ENCODE measurements at regions not wholly inside any gene's neighbourhood (a gene's known extent, or its start where the extent isn't known, plus 50 kb on each side); places are given as distances from the start of the nearest gene placed in this dataset.
"Not testable (repeated sequence)": the region's sequence is repeated elsewhere in the genome, so short reads cannot be mapped to it uniquely, and the experiment has no call there.

DNA sequence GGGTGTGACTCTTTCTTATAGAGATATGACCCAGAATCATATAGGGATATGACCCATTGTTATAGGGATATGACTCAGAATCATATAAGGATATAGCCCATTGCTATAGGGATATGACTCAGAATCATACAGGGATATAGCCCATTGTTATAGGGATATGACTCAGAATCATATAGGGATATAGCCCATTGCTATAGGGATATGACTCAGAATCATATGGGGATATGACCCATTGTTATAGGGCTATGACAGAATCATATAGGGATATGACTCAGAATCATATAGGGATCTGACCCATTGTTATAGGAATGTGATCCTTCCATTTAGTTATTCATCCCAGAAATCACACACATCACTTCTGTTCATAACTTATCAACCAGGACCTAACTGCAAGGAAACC is 312.2 kb upstream of the ADARB2 start:
- no peak for DNase-seq

DNA sequence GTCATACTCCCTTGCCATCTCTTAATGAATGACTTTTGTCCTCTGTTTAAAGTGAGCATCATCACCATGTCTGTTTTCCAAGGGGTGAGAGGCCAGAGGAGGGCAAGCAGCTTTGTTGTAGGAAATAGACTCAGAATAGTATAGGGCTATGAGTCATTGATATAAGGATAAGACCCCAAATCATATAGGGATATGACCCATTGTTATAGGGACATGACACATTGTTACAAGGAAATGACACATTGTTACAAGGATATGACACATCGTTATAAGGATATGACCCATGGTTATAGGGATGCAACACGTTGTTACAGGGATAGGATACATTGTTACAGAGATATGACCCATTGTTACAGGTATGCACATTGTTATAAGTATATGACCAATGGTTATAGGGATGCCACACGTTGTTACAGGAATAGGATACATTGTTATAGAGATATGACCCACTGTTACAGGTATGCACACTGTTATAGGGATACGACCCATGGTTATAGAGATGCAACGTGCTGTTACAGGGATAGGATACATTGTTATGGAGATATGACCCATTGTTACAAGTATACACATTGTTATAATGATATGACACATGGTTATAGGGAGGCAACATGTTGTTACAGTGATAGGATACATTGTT is 311.1 kb upstream of the ADARB2 start:
- DNase-seq: no peak

DNA sequence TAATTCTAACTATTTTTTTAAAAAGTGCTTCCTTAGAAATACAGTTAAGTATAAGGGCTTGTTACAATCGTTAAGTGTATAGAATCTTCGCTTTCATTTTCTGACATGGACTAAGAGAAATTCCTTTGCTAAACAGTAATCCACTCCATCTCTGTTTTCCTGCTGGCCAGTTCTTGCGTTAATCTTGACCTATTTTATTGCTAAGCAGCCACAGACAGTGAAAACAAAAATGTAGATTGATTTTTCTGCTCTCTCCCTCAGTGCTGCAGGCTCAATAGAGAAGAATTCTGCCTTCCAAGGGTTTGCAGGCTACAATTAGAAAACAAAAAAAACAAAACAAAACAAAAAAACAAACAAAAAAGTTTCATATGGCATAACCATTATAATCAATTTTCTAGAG is 310.4 kb upstream of the ADARB2 start:
- DNase-seq: no peak

GRCh38 chr10:2043379-2043778 is 306.1 kb upstream of the ADARB2 start:
- DNase-seq: no peak

- DNase-seq: no peak
Measured at GRCh38 chr10:2038036-2038435, 300.7 kb upstream of the ADARB2 start.

DNA sequence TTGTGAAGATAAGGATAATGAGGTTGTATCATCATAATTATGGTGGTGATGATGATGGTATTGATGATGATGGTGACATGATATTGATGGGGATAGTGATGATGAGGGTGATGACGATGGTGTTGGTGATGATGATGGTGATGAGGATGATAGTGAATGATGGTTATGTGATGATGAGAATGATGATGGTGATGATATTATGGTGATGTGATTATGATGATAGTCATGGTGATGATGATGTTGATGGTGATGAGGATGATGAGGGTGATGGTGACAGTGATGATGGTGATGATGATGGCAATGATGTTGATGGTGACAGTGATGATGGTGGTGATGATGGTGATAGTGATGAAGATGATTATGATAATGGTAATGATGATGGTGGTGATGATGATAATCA is 299.9 kb upstream of the ADARB2 start:
- DNase-seq: no peak

- DNase-seq: no peak
Measured at GRCh38 chr10:2036209-2036608, 298.9 kb upstream of the ADARB2 start.

DNA sequence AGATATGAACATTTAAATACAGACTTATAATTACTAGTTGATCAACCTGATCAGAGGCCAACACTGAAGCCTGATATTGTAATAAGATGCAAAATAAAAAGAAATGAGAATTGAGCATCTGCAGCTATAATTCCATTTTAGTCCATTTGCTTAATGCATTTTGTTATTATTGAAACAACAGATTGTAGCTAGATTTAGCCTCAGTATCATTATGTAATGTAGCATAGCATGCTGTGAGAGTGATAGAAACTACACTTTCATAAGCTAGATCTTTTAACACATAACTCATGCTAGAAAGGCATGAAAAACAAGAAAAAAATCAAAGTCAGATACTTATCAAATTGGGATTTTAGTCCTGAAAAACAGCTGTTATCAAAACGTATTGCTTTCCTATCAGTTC is 292.7 kb upstream of the ADARB2 start:
- DNase-seq: no peak

DNA sequence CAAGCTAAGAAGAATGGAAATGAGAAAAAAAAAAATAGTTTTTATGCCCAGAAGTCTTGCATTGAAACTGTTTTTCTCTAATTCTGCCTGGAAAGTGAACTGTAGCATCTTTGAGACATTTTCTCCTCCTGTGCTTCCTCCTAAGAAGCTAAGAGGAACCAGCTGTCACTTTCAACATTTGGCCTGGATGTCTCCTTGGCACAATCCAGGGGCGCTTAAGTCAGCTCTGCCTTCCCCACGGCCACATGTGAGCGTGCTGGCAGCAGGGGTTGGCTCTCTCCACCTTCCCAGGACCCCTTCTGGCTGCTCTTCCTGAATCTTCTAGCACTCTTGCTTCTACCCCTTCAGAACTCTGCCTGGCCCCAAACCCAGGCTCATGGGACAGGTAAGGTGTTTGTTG is 289.6 kb upstream of the ADARB2 start:
- DNase-seq: no peak

DNA sequence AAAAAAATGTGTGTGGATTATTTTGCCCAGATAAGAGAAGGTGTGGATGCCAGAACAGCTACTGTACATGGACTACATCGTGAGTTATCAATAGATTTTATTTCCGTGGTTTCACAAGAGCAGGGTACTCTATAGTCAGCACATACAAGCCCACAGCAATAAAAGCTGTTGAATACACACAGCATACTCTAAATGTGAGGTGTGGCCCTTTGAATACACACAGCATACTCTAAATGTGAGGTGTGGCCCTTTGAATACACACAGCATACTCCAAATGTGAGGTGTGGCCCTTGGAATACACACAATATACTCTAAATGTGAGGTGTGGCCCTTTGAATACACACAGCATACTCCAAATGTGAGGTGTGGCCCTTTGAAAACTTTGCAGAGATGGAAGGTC is 287.4 kb upstream of the ADARB2 start:
- DNase-seq: not testable (repeated sequence)

GRCh38 chr10:2023687-2024086 is 286.4 kb upstream of the ADARB2 start:
- no peak for DNase-seq

DNA sequence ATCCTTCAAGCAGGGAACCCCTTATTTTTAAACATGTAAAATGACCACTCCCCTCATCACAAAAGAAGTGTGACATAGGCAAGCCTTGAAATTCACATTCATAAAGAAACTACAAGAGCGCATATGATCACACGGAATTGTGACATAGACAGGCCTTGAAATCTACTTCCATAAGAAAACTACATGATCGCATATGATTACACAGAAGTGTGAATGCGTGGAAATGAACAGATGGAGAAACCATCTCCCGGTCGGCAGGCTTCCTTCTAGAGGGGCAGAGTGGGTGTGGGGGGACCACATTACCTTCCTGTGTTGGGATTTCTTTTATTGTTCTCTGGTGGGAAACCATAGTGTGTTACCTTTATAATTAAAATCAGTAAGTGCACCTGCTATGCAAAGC is 285.1 kb upstream of the ADARB2 start:
- no peak for DNase-seq

GRCh38 chr10:2020836-2021235 is 283.5 kb upstream of the ADARB2 start:
- DNase-seq: no peak

DNA sequence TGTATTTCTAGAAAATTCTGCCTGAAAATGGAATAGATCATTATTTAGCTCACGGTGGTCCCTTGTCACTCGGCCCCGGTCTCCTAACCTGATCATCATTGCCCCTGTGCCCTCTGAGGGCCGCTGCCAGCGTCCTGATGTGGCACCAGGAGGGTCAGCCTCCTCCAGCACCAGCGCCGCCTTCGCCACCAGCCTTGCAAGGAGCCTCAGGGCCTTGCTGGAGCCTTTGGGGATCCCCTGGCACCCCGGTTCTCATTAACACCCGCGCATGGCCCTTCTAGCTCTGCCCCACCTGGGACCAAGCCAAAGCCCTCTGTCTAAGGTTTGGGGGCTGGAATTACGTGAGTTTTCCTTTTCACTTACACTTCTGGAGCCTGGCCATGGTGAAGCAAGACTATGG is 282.5 kb upstream of the ADARB2 start:
- no peak for DNase-seq

- DNase-seq: no peak
Measured at GRCh38 chr10:2019281-2019680, 282.0 kb upstream of the ADARB2 start.

- no peak for DNase-seq
Measured at GRCh38 chr10:2014541-2014940, 277.2 kb upstream of the ADARB2 start.

DNA sequence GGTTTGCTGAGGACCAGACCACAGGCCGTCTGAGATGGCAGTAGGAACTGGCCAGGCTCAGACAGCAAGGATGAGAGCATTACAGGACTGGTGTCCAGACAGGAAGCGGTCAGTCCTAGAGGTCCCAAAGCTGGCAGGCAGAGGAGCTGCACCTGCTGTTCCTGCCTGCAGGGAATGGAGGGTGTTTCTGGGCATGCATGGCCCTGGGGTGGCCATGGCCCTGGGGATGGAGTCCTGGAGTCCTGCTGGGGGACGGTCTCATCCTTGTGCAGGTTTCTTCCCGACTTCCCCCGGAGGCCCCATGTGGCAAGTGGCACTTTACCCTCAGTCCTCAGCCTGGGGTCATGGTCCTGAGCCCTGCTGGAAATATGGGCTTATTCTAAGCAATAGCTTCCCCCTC is 274.9 kb upstream of the ADARB2 start:
- DNase-seq: no peak

DNA sequence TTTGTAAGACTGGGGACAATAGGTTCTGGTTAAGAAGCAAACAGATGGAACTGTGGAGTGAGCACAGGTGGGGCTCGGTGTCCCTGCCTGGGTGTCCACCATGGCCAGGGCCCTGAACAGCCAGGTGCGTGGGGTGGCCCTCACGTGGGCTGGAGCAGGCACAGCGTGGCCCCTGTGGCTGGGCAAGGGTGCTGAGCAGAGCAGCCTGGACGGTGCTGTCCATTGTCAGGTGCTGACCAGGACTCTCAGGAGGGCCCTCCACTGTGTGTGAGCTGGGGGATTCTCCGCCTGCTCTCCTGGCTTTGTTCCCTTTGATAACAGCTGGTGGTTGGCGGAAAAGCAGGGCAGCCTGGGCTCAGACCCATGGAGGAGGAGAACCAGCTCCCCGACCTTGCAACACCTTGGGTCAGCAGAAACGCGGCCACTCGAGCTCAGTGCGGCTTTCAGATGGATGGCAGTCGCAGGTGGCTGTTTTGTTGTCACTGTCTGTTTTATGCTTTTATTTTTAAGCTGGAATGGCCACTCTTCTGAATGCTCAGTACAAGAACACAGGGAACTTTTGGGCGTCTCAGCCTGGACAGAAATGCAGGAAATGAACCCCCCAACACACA is 273.9 kb upstream of the ADARB2 start:
- DNase-seq: no peak

GRCh38 chr10:2005546-2005945 is 268.2 kb upstream of the ADARB2 start:
- no peak for DNase-seq

DNA sequence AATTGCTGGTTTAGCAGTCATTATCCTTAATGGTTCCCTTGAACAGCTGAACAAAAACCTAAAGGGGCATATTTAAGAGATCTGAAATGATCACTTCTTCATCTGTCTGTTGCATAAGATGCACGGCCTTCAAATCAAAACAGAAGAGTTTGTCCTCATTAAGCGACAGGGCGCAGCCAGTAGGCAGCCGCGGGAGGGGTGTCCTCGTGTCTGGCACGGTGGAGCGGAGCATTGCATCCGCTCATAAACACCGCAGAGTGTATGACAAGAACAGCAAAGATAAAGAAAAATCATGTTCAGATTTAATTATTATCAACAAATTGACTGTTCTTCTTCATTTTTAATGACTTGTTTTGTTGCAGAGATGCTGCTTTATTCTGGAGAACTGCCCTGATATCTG is 255.6 kb upstream of the ADARB2 start:
- no peak for DNase-seq

- DNase-seq: no peak
Measured at GRCh38 chr10:1989090-1989489, 251.8 kb upstream of the ADARB2 start.

- DNase-seq: no peak
Measured at GRCh38 chr10:1981976-1982375, 244.7 kb upstream of the ADARB2 start.

DNA sequence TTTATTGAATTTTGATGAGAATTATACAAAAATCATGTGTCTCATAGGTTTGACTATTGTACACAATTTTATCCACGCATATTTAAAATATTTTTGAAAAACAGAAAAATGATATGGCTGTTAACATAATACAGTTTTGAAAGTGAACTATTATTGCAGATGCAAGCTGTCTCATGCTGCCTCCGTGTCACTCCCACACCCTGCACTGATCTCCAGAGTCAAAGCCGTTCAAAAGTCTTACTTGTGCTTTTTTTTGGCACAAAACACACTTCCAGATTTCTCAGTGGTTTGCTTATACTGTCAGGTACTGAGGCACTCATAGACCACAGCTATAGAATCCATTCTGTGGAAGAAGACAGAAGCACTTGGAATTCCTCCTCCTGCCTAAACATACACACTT is 243.1 kb upstream of the ADARB2 start:
- no peak for DNase-seq

- DNase-seq: no peak
Measured at GRCh38 chr10:1978584-1978983, 241.3 kb upstream of the ADARB2 start.

DNA sequence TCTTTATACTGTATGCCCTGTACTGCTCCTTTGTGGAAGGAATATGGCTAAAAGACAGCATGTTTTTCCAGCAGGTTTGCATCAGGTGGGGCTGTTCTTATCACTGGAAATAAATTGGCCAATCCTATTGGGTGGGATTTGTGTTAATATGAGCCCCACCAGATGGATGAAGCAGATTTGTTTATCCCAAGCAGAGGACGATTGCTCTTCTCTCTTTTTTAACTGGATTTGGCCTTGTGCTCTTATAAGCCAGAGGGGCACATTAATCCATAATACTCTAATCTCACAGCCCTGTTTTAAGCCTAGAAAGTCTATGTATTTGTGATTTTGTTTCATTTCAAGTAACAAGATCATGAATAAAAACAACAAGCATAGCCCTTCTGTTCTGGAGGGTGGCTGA is 240.1 kb upstream of the ADARB2 start:
- no peak for DNase-seq

Data from activated CD4-positive, CD25-positive, alpha-beta regulatory T cell treated with anti-CD3 and anti-CD28 coated beads, Interleukin-2, amount 50 U/mL, for 72 hours (primary cell).